IPS-18c (cell line): ENCODE measurements at regions not wholly inside any gene's neighbourhood (a gene's known extent, or its start where the extent isn't known, plus 50 kb on each side); places are given as distances from the start of the nearest gene placed in this dataset.

Experiments
- H3K4me3 ChIP-seq: 2 replicates; pipeline ENCODE4 v1.7.0; 2013; ENCODE audit warnings: low read depth, mild to moderate bottlenecking, low read length, moderate library complexity; ENCODE audit not compliant: insufficient read depth
- H3K9me3 ChIP-seq: one replicate; pipeline ENCODE4 v1.6.1; 2013; ENCODE audit warnings: mild to moderate bottlenecking, low read length, moderate library complexity; ENCODE audit not compliant: control insufficient read depth, insufficient read depth

DNA sequence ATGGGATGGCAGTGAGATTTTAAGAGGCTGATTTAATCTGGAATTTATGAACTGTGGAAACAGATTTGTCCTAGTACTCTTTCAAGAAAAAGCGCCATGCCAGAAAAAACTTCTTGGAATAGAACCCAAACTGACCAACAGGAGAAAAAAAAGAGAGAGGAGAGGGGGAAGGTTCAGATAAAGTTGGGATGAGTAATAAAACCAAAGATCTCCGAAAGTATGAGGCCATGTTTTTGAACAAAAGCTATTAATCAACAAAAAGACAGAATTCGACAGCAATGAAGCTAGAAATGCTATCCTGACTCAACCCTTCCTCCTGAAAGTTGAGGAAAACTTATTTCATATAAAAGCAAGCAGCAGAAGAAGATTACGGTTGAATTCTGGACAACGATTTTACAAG is 135.5 kb downstream of the CEMIP2 start:
- H3K9me3 ChIP-seq = no peaks in the 10 kb centered on the region
- no peak overlapping the region for H3K4me3 ChIP-seq

DNA sequence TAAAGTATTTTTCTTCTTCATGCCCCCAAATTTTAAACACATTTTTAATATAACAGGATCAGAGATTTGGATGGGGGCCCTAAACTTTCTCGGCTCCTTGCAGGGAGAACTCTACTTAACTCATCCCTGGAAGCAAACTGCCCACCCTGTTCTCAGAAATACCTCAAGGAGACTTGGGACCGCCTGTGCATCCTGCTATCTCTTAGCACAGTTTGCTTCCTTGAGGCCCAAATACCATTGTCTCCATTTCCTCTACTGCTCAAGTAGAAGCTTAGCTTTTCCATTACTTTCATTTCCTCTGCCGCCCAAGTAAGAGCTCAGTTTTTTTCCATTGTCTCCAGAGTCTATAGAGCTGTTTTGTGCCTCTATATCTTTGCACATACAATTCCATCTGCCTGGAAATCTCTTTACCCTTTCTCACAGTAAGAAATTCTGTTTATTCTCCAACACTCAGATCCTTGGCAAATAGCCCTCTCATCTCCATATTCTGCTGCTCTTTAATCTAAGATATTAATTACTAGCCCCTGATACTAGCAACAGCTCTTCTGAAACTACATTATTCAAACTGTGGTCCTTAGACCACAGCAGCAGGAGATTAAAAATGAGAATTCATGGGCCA is 137.8 kb downstream of the CEMIP2 start:
- H3K9me3 ChIP-seq = no peaks in the 10 kb centered on the region
- no peak overlapping the region for H3K4me3 ChIP-seq

DNA sequence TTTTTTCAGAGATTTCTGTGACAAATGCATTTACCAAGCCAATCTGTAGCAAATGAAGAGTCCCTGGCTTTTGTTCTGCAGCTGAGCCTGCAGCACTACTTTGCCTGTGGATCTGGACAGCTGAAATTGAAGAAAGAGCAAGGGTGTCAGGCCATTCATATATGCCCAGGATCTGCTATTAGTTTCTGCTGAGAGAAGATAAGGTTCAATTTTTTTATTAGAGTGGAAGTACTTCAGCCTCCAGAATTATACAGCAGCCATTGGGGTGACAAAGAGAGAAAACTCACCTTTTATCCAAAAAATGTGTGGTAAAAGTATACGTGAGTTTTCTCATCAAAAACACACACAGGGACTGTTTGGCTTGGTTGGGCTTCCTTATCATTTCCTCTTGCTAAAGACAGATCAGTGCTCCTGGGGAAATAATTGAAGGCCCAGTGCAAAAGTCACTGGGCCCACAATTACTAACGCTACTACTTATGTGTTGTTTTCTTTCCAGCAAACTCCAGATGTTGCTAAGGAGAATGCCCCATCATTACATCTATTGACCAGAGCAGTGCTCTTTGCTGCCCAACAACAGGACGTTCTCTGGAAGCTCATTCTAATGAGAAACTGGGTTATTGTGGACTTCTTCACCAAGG is 138.6 kb downstream of the CEMIP2 start:
- no peaks in the 10 kb centered on the region for H3K9me3 ChIP-seq
- no peak overlapping the region for H3K4me3 ChIP-seq

DNA sequence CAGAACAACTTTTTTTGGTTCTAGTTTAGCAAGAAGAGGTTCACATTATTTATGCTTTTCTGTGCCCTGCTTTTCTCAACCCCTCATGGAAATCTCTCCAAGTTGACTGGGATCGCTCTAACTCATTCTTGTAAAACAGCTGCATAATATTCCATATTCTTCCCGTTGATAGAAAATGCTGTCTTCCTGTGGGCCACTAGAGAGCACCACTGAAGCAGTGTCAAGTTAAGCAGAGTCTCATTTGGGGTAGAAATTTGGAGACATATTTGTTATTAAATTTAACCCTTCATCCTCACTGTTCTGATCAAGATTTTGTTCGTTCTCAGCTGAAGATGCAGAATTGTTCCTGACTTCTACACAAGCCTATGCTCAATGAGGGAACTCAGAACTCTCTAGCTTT is 140.1 kb downstream of the CEMIP2 start:
- H3K4me3 ChIP-seq = no peak overlapping the region
- no peaks in the 10 kb centered on the region for H3K9me3 ChIP-seq

DNA sequence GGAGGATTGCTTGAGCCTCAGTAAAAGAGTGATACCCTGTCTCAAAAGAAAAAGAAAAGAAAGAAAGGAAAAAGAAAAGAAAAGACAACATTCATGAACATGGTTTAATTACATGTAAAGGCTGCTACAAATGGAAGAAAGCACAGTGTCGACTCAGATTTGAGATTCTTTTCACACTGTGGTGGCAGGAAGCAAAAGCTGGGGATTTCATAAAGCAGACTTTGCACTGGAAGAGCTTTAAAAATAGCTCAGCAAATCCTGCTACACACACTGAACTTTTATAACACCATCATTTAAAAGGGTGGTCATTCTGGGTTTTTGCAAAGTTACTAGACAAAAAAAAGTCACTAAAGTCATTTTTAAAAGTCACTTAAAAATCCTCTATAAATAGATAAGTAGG is 140.8 kb downstream of the CEMIP2 start:
- Histone ChIP-seq H3K9me3 (no peaks in the 10 kb centered on the region), H3K4me3 (no peak overlapping the region)

DNA sequence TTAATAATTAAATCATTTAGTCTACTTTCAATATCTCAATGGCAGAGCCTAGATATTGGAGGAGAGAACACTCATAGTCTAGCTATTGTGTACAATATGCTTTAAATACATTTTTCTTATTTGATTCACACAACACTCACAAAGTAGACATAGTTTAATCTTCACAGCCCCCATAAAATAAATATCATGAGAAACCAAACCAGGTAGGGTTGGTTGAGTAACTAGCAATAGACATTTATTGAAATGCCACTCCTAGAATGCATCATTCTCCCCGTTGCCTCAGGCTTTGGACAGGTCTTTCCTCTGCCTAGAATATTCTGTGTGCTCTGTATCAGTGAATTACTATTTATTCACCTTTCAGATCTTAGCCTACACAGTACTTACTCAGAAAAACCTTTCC is 141.9 kb downstream of the CEMIP2 start:
- H3K9me3 ChIP-seq = no peaks in the 10 kb centered on the region
- no peak overlapping the region for H3K4me3 ChIP-seq

DNA sequence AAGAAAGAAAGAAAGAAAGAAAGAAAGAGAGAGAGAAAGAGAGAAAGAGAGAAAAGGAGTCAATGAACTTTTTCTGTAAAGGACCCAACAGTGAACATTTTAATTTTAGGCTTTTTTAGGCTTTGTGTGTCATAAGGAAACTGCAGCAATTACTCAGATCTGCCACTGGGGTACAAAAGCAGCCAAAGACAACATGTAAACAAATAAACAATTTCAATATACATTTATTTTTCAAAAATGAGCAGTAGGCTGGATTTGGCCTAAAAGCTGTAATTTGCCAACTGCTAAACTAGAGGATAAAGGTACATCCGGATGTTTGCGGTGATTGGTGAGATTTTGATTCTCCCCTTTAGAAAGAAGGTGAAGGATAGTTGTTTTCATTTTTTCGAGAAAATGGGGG is 143.6 kb downstream of the CEMIP2 start:
- no peaks in the 10 kb centered on the region for H3K9me3 ChIP-seq

DNA sequence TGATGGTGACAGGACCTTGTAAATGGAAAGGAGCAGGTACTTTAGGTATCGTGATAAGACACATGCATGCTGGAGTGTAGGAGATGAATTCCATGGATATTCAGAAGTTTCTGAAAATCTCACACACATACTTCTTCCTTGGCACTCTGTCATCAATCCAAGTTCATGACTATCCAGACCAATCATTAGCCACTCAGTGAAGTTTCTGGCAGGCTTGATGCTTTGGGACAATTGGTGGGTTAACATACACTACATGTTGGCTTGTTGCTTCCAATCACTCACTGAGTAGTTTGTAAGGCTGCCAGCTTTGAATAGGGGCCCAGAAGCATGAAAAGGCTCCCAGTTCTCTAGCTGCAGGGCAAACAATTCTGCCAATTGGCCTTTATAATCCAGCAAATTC is 147.6 kb downstream of the CEMIP2 start:
- H3K9me3 ChIP-seq = no peaks in the 10 kb centered on the region
- no peak overlapping the region for H3K4me3 ChIP-seq

More for the DNA sequence above, 143.6 kb downstream of the CEMIP2 start:
- no peak overlapping the region for H3K4me3 ChIP-seq

DNA sequence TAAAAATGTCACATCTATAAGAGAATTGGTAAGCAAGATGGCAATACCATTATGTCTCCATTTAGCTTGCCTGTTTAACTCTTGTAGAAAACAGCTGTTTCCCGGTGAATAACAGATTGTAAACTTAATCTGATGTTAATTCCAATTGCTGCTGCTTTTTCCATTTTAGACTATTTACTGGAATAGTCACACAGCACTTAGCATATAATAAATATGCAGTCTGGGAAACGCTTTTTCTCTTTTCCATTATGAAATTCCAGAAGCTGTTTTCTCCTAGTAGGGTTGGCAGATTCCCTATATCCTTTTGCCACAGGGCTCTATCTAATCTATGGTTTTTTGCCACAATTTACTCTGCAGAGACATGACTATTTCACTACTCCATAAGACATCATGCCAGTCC is 148.0 kb downstream of the CEMIP2 start:
- no peak overlapping the region for H3K4me3 ChIP-seq
- H3K9me3 ChIP-seq = no peaks in the 10 kb centered on the region

DNA sequence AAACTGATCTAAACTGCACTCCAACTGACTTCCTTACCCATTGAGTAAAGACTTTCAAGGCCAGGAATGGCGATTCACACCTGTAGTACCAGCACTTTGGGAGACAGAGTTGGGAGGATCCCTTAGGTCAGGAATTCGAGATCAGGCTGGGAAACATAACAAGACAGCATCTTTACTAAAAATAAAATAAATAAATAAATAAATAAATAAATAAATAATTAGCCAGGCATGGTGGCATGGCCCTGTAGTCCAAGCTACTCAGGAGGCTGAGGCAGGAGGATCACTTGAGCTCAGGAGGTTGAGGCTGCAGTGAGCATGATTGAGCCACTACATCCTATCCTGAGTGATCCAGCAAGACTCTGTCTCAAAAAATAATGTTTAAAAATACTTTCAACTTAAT is 148.4 kb downstream of the CEMIP2 start:
- Histone ChIP-seq H3K4me3 (no peak overlapping the region), H3K9me3 (no peaks in the 10 kb centered on the region)

DNA sequence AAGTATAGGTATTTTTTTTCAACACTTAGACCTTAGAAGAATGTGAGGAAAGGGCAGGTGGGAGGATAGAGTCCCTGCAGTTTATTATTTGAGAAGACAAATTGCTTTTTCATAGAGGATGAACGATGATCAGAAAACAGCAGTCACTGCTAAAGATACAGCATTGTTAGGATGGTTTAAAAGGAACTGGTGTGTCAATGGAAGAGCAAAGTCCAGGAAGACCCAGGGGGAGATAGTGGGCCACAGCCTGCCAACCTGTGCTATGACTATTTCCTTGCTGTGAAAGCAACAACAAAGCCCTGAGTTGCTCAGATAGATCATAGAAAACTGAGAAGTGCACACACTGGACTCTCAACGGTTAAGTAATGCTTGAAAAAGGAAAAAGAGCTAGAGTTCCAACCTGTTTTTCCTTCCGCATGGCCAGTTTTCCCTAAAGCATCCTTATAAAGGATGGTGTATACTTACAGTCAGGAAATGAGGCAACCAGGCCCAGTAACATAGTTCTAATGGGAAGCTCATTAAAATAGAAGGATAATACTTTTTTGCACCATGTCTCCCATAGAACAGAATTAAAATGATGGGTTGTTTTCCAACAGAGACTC is 153.8 kb downstream of the CEMIP2 start:
- H3K4me3 ChIP-seq = no peak overlapping the region
- H3K9me3 ChIP-seq = no peaks in the 10 kb centered on the region

DNA sequence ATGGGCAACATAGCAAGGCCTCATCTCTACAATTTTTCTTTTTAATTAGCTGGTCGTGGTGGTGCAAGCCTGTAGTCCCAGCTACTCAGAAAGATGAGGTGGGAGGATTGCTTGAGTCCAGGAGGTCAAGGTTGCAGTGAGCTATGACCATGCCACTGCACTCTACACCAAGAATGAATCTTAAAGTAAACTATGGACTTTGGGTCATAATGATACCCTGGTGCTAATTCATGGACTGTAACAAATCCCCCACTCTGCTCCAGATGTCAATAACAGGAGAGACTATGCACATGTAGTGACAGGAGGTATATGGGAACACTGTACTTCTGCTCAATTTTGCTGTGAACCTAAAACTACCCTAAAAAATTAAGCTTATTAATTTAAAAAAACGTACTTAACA is 155.4 kb downstream of the CEMIP2 start:
- Histone ChIP-seq H3K4me3 (no peak overlapping the region), H3K9me3 (no peaks in the 10 kb centered on the region)

DNA sequence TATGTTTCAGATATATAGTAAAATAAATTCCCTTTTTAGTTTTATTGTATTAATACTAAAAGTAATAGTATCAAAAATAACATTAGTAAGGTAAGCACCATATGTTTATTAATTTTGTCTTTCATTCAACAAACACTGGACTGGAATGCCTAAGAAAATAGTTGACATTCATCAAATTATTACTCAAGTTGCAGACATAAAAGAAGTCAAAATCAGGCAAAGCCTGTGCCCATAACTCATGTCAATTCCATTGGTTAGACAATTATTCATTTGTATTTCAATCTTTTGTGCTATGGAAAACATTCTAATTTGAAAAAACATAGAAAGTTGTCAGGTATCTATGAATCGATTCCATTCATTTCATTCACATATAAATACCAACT is 158.9 kb downstream of the CEMIP2 start:
- H3K9me3 ChIP-seq = no peaks in the 10 kb centered on the region
- H3K4me3 ChIP-seq = no peak overlapping the region

DNA sequence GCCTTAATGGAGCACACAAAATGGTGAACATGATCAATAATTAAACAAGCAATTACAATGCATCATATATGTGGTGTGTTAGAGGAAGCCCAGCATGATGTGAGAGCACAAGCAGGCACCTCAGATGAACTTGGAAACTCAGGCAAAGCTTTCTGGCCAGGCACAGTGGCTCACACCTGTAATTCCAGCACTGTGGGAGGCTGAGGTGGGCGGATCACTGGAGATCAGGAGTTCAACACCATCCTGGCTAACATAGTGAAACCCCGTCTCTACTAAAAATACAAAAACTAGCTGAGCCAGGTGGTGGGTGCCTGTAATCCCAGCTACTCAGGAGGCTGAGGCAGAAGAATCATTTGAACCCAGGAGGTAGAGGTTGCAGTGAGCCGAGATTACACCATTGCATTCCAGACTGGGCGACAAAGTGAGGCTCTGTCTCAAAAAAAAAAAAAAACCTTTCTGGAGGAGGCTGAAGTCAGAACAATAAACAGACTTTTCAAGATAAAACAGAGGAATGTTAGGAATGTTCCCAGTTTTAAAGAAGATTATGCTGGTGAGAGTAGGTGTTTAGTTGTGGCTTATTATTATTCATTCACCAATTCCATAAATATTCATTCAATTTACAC is 159.4 kb downstream of the CEMIP2 start:
- Histone ChIP-seq H3K9me3 (no peaks in the 10 kb centered on the region), H3K4me3 (no peak overlapping the region)

DNA sequence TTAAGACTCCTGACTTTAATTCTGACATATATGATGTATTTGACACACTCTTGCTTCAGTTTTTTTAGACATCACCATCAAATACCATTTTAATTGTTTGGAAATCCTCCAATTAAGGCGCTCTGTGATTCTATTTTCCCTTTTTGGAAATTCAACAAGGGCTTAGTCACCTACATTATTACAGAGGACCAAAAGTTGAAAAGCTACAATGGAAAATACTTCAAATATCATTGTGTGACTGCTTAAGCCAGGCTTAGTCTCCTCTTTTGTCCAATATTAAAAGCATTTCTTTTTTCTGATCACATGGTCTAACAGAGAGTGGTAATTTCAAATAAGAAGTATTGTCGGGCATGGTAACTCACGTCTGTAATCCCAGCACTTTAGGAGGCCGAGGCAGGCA is 160.3 kb downstream of the CEMIP2 start:
- no peak overlapping the region for H3K4me3 ChIP-seq

DNA sequence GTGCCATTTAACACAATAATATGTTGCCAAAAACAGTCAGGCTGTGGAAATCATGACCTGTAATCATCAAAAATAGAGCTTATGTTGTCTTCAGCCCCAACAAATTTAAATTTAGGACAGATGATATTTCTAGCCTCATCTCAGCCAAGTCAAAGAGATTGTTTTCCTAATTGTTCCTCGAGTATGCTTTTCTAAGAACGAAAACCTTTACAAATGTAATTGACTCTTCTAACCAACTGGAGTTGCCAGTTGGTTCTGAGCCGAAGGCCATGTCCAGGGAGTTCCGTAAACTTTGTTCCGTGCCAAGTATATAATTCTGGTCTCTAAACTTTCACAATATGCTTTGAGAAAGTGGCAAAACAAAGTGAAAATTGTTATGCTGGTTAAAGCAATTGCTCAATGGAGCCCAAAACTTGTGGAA is 160.8 kb downstream of the CEMIP2 start:
- H3K9me3 ChIP-seq = no peaks in the 10 kb centered on the region
- H3K4me3 ChIP-seq = no peak overlapping the region

More for the DNA sequence above, 160.3 kb downstream of the CEMIP2 start:
- H3K9me3 ChIP-seq = no peaks in the 10 kb centered on the region

DNA sequence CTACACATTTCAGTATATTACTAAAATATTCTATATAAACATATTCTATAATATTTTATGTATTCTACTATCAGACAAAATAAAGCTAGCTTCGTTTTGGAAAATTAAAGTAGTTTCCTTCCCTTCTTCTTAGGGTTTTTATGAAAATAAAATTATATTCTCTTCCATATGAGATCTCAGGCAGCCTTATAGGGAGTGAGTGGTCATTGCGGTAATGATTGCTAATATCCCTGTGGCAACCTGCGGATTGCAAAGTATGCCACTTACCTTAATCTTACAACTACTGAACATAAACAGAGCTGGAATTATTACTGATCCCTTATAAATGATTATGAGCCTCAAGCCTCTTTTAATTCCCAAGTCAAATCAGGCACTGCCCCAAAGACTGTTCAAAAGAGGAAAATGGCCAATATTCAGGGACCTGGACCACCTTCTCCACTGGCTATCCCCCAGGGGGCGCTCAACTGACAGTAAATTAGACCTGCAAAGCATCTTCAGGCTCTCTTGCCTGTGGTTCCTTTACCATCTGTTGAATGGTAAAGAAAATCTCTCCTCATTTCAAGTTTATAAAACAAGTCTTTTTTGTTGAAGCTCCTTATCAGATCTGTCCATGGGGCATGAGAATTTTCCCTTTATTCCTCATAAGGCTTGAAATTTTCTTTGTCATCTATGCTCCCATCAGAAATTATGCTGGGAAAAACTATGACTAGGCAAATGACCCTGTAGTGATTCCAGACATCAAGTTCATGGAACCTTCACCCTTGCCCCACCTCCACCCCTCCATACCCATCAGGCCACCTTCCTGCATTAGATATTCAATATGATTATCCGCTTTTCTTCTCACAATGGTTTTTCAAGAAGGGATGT is 163.9 kb downstream of the CEMIP2 start:
- Histone ChIP-seq H3K9me3 (no peaks in the 10 kb centered on the region), H3K4me3 (no peak overlapping the region)
